Omental fat pad (tissue), 3 donors: ENCODE measurements at regions not wholly inside any gene's neighbourhood (a gene's known extent, or its start where the extent isn't known, plus 50 kb on each side); places are given as distances from the start of the nearest gene placed in this dataset.
"Not testable (repeated sequence)": the region's sequence is repeated elsewhere in the genome, so short reads cannot be mapped to it uniquely, and the experiment has no call there.

ENCODE experiments used
- ATAC-seq: fragments of 150-250 bp; one replicate; pipeline ENCODE4 v1.9.1; 2016; ENCODE audit warnings: mild to moderate bottlenecking, moderate library complexity; ENCODE audit not compliant: low FRiP score
- DNase-seq: peaks from one replicate; pipeline ENCODE4 v3.0.0-alpha.2; 2019; ENCODE audit warnings: low spot score
- CTCF ChIP-seq, 3 donors: fragments of 450-650 bp; IDR thresholded peaks; one replicate each; pipeline ENCODE4 v1.5.1; 2016 to 2017; ENCODE audit warnings: antibody characterized with exemption in 3 of 3, mild to moderate bottlenecking in 3 of 3, moderate library complexity in 2 of 3

GRCh38 chr6:782141-782540 lies 89.2 kb upstream of the EXOC2 start:
- DNase-seq (no peak), ATAC-seq (no peak)
- no peak for TF ChIP-seq CTCF (IDR thresholded peaks at IDR 0.05)

GRCh38 chr6:781350-781961 lies 88.5 kb upstream of the EXOC2 start:
- TF ChIP-seq CTCF (IDR thresholded peaks at IDR 0.05): no peak
- DNase-seq: no peak
- ATAC-seq: peak; percentile 28

GRCh38 chr6:780706-781105 lies 87.8 kb upstream of the EXOC2 start:
- ATAC-seq (no peak), DNase-seq (no peak)
- no peak for TF ChIP-seq CTCF (IDR thresholded peaks at IDR 0.05)

- no peak for ATAC-seq
- TF ChIP-seq CTCF (IDR thresholded peaks at IDR 0.05): no peak
- no peak for DNase-seq
Observed at GRCh38 chr6:776951-777350, 84.0 kb upstream of the EXOC2 start.

- no peak for DNase-seq
- no peak for ATAC-seq
- no peak for TF ChIP-seq CTCF (IDR thresholded peaks at IDR 0.05)
Observed at GRCh38 chr6:776528-776931, 83.6 kb upstream of the EXOC2 start.

- DNase-seq: no peak
- no peak for TF ChIP-seq CTCF (IDR thresholded peaks at IDR 0.05)
- ATAC-seq: no peak
Observed at GRCh38 chr6:775863-776262, 82.9 kb upstream of the EXOC2 start.

- not testable (repeated sequence) for ATAC-seq, DNase-seq
Observed at GRCh38 chr6:771683-772082, 78.7 kb upstream of the EXOC2 start.
